GM12864 (cell line): ENCODE measurements at regions not wholly inside any gene's neighbourhood (a gene's known extent, or its start where the extent isn't known, plus 50 kb on each side); places are given as distances from the start of the nearest gene placed in this dataset.

Experiments
- DNase-seq: peaks from one replicate; pipeline ENCODE4 v3.0.0-alpha.2; 2011; ENCODE audit warnings: low read depth
- H3K4me3 ChIP-seq: 2 replicates; pipeline ENCODE4 v1.5.1; 2011; ENCODE audit warnings: mild to moderate bottlenecking, low read depth, low read length, control low read depth
- CTCF ChIP-seq: IDR thresholded peaks from 2 replicates; pipeline ENCODE4 v1.5.1; 2011; ENCODE audit warnings: low read depth, mild to moderate bottlenecking, moderate library complexity, low read length, control low read depth, inconsistent platforms; ENCODE audit errors: missing control alignments

GRCh38 chr10:3578682-3579081 is 206.3 kb downstream of the KLF6 start:
- no peak overlapping the region for H3K4me3 ChIP-seq
- no peak for DNase-seq
- no peak for TF ChIP-seq CTCF

- TF ChIP-seq CTCF = no peak
- no peak overlapping the region for H3K4me3 ChIP-seq
- no peak for DNase-seq
Measured at GRCh38 chr10:3578159-3578558, 206.8 kb downstream of the KLF6 start.

DNA sequence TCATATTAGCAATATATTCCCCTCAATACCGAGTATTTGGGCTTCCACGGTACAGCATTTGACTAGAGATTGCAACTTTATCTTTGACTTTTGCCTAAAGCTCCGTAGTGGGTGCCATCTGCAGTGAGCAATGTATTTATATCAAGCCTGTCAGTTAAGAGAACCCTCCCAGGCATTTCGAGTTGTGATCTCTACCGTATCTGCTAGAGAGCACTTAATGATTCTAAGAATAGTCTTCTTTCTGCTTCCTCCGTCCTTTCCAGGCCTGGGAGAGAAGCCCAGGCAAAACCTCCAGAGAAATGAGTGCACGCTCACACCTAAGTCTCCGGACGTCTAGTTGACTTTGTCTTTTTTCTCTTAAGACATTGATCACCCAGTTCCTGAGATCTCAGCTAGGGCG is 210.6 kb downstream of the KLF6 start:
- no peak overlapping the region for H3K4me3 ChIP-seq
- TF ChIP-seq CTCF = no peak
- no peak for DNase-seq

- TF ChIP-seq CTCF = no peak
- H3K4me3 ChIP-seq = no peak overlapping the region
- no peak for DNase-seq
Measured at GRCh38 chr10:3573498-3573897, 211.5 kb downstream of the KLF6 start.

GRCh38 chr10:3571310-3571825 is 213.6 kb downstream of the KLF6 start:
- no peak for TF ChIP-seq CTCF
- no peak overlapping the region for H3K4me3 ChIP-seq
- DNase-seq = no peak

GRCh38 chr10:3570855-3571266 is 214.1 kb downstream of the KLF6 start:
- no peak for TF ChIP-seq CTCF
- H3K4me3 ChIP-seq = no peak overlapping the region
- no peak for DNase-seq

DNA sequence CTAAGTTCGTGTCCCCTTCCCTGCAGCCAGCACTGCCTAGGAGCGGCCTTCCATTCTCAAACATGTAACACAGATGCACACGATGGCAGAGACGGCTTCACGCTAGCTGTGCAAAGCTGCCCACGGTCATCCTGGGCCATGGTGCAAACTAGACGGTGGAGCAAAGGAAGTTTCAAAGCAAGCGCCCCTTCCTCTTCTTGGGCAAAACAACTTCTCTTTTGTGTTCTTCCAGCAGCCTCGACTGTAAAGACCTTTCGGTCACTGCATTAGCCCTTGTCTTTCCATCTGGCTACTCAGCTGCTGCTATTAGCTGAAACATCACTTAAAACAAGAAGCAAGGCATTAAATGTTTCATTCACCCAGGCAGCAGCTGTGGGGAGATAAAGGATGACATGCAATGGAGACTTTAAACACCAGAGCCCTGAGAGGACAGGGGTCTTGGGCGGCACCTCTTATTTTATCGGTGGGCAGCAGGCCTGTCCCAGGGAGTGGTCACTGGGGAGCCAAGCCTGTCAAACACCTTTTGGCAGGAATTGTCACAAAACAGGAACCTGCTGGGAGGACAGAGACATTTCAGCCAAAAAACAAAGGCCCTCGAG is 214.8 kb downstream of the KLF6 start:
- no peak overlapping the region for H3K4me3 ChIP-seq
- no peak for DNase-seq
- TF ChIP-seq CTCF = no peak
